ENCODE measurements at regions not wholly inside any gene's neighbourhood (a gene's known extent, or its start where the extent isn't known, plus 50 kb on each side); places are given as distances from the start of the nearest gene placed in this dataset.

GRCh38 chr2:3981446-3981987 is 278.1 kb downstream of the DCDC2C start (continued):
- TF ChIP-seq CHD1 (IDR thresholded peaks at IDR 0.05; ENCODE audit: low read depth, low read length) (no peak), EED (IDR thresholded peaks at IDR 0.05; ENCODE audit: low read depth) (no peak), ETV6 (conservative IDR thresholded peaks at IDR 0.05 in 1 of 2, IDR thresholded peaks at IDR 0.05 in 1 of 2; ENCODE audit: borderline replicate concordance in 1 of 2, low read depth in 1 of 2) (no peak), YBX1 (IDR thresholded peaks at IDR 0.05) (no peak), POLR2AphosphoS5 (IDR thresholded peaks at IDR 0.05; ENCODE audit: low read length) (no peak), SIX5 (IDR thresholded peaks at IDR 0.05; ENCODE audit: low read depth, low read length, severe bottlenecking) (no peak)

DNA sequence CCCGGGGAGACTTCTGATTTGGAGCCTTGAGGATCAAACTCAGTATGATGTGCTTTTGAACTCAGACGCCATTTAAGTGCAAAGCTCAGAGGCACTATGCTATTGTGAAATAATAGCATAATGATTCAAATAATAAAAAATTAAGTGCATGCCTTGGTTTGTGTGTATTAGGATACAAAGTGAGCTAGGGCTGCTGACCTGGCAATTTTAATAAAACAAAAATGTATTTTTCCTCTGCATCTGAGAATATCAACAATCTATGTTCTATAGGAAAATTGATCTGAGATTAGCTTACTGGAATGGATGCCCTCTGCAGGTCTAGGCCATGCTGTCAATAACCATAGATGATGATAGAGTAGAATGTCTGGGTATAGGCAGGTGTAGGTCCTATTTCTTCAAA is 278.8 kb downstream of the DCDC2C start:
- no TSS peak for BruUV-seq (replicated peaks)
- Histone ChIP-seq H2AFZ (ENCODE audit: control insufficient read depth, low read depth, low read length) (no peak overlapping the region), H4K20me1 (ENCODE audit: control insufficient read depth, insufficient read depth) (no peaks in the 10 kb centered on the region), H3K27me3 (replicated peaks in 1 of 2; ENCODE audit: control insufficient read depth in 2 of 2, insufficient read depth in 2 of 2, low read length in 1 of 2) (no peaks in the 10 kb centered on the region), H3K79me2 (ENCODE audit: control insufficient read depth, insufficient read depth, low read length) (no peaks in the 10 kb centered on the region), H3K4me1 (ENCODE audit: control insufficient read depth, insufficient read depth, low read length) (no peaks in the 10 kb centered on the region), H3K4me2 (ENCODE audit: control insufficient read depth, insufficient read depth) (no peak overlapping the region), H3K27ac (ENCODE audit: control insufficient read depth, insufficient read depth) (no peak overlapping the region), H3K4me3 (no peak overlapping the region), H3K9me3 (replicated peaks; ENCODE audit: control insufficient read depth, insufficient read depth, low read length) (no peaks in the 10 kb centered on the region), H3K36me3 (ENCODE audit: control insufficient read depth in 2 of 2, insufficient read depth in 2 of 2, low read length in 1 of 2) (no peaks in the 10 kb centered on the region), H3K9ac (ENCODE audit: control insufficient read depth, insufficient read depth, low read length) (no peak overlapping the region)
- no peak for TF ChIP-seq MYC (IDR thresholded peaks at IDR 0.05; ENCODE audit: insufficient read depth, insufficient read length, insufficient replicate concordance, low read length, severe bottlenecking)
- TF ChIP-seq NRF1 (conservative IDR thresholded peaks at IDR 0.05; ENCODE audit: low read depth, low read length): no peak
- no peak for TF ChIP-seq WRNIP1 (IDR thresholded peaks at IDR 0.05; ENCODE audit: borderline replicate concordance, low read depth, low read length)
- TF ChIP-seq SMC3 (IDR thresholded peaks at IDR 0.05; ENCODE audit: borderline replicate concordance, low read length): no peak
- ChIA-PET POLR2A (no interaction called here), SMC1A (ENCODE audit: uncharacterized antibody, unreplicated experiment) (no interaction called here), CTCF (no interaction called here), RAD21 (ENCODE audit: unreplicated experiment) (no interaction called here)
- intact Hi-C loops (cut with micrococcal nuclease; ENCODE audit: unreplicated experiment) (no loop called here), in situ Hi-C loops (cut with MboI) (no loop called here)
- no peak for ATAC-seq
- WGBS (ENCODE audit: insufficient coverage, insufficient replicate concordance, low lambda C conversion rate, missing lambda C conversion rate): 26% methylated on average over 2 of the region's 2 CpGs
- FAIRE-seq: no peak
- DNase-seq (ENCODE audit: low read depth, low spot score): no peak

All from GM12878 (cell line).